DND-41 (cell line): ENCODE measurements at regions not wholly inside any gene's neighbourhood (a gene's known extent, or its start where the extent isn't known, plus 50 kb on each side); places are given as distances from the start of the nearest gene placed in this dataset.

Experiments
- EZH2 ChIP-seq: IDR thresholded peaks from 3 replicates; pipeline ENCODE4 v1.6.1; 2012; ENCODE audit warnings: borderline replicate concordance, low read depth, mild to moderate bottlenecking, moderate library complexity, low read length, inconsistent platforms; ENCODE audit not compliant: severe bottlenecking
- TF ChIP-seq, protein P1 (sequence below): IDR thresholded peaks from 2 replicates; pipeline ENCODE4 v1.5.1; 2012; ENCODE audit warnings: borderline replicate concordance, low read length, moderate library complexity, mild to moderate bottlenecking; ENCODE audit not compliant: poor library complexity, severe bottlenecking; ENCODE audit errors: extremely low read depth

DNA sequence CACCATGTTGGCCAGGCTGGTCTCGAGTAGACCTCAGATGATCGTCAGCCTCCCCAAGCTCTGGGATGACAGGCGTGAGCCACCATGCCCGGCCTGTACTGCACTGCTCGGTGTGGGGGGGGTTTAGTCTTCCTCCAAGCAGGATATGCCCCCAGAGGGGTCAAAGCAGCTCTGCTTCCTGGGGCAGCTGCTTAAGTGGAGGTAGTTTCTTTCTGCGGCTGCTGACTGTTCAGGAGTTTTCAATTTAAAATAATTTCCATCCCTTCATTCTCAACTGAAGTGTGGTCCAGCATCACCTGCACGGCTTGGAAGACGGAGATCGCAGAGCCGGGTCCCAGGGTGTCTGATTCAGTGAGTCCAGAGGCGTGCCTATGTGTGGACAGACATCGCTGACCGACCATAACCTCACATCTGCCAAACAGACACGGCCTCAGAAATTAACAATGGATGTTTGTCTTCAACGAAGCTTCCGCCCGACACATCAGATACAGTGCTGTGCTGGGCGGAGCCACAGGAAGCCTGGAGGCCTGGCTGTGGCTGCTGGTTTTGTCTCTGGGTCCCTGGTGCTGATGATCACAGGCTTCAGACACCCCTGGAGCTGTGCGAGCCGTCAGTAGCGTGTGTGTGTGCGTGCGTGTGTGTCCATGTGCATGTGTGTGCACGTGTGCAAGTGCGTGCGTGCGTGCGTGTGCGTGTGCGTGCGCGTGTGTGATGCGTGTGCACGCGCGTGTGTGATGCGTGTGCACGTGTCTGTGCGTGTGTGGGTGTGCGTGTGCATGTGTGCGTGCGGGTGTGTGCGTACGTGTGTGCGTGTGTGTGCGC is 226.5 kb upstream of the PITRM1 start:
- TF ChIP-seq, protein P1, sequence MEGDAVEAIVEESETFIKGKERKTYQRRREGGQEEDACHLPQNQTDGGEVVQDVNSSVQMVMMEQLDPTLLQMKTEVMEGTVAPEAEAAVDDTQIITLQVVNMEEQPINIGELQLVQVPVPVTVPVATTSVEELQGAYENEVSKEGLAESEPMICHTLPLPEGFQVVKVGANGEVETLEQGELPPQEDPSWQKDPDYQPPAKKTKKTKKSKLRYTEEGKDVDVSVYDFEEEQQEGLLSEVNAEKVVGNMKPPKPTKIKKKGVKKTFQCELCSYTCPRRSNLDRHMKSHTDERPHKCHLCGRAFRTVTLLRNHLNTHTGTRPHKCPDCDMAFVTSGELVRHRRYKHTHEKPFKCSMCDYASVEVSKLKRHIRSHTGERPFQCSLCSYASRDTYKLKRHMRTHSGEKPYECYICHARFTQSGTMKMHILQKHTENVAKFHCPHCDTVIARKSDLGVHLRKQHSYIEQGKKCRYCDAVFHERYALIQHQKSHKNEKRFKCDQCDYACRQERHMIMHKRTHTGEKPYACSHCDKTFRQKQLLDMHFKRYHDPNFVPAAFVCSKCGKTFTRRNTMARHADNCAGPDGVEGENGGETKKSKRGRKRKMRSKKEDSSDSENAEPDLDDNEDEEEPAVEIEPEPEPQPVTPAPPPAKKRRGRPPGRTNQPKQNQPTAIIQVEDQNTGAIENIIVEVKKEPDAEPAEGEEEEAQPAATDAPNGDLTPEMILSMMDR, result no peak
- TF ChIP-seq EZH2, result no peak
